ENCODE measurements at regions not wholly inside any gene's neighbourhood (a gene's known extent, or its start where the extent isn't known, plus 50 kb on each side); places are given as distances from the start of the nearest gene placed in this dataset.

- H3K9me3 Mint-ChIP-seq: no peaks in the 10 kb centered on the region
- peaks cover 3% of the 10 kb centered on the region for H3K4me1 Mint-ChIP-seq
- no peaks in the 10 kb centered on the region for H3K27me3 Mint-ChIP-seq
- H3K36me3 Mint-ChIP-seq (ENCODE audit: low read depth): no peaks in the 10 kb centered on the region
- ATAC-seq (ENCODE audit: low read depth) (no peak), DNase-seq (no peak)
- H3K27ac Mint-ChIP-seq: no peak overlapping the region
- no peak for TF ChIP-seq CTCF (IDR thresholded peaks at IDR 0.05)
- no peak overlapping the region for H3K4me3 Mint-ChIP-seq
- CTCF ChIA-PET: no interaction called here
- POLR2A ChIA-PET: no interaction called here
- intact Hi-C loops (cut with micrococcal nuclease): no loop called here
Observed at GRCh38 chr2:57884281-57884680, 162.3 kb upstream of the VRK2 start.

- Mint-ChIP-seq H3K4me3 (no peak overlapping the region), H3K4me1 (peaks cover 3% of the 10 kb centered on the region), H3K36me3 (ENCODE audit: low read depth) (no peaks in the 10 kb centered on the region), H3K9me3 (no peaks in the 10 kb centered on the region), H3K27me3 (no peaks in the 10 kb centered on the region), H3K27ac (no peak overlapping the region)
- no peak for ATAC-seq (ENCODE audit: low read depth)
- no peak for TF ChIP-seq CTCF (IDR thresholded peaks at IDR 0.05)
- POLR2A ChIA-PET: interaction anchor here (1.2 kb wide), 1 partner anchor 31 kb away, joined by 3 read pairs; no protein-coding TSS in a partner anchor
- intact Hi-C loops (cut with micrococcal nuclease): no loop called here
- no peak for DNase-seq
- CTCF ChIA-PET: no interaction called here
Observed at GRCh38 chr2:57885742-57886141, 160.9 kb upstream of the VRK2 start.

DNA sequence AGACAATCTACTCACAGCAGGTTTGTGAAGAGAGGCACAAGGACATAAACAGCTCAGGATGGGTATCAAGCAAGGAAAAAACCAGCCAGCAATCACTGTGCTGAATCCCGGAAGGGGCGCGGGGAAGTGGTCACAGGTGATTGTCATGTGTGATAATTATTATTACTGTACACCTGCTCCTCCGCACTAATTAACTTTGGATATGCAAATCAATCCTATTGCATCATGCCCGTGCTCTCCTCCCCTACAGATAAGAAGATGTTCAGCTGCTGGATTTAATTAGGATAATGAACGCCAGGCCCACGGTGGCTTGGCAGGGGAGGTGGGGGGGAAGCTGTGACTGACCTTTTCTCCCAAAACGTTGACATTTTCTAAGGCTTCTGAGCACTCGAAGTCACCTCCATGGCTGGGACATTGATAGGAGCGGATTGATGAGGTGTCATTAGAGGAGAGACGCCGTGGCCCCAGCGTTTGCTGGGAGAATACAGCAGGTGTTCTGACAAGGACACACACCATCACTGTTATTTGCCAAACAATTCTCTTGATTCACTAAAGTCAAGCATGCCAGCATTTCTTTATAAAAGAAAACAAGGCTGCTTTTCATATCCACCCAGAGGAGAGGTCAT, 160.3 kb upstream of the VRK2 start:
- POLR2A ChIA-PET: no interaction called here
- Mint-ChIP-seq H3K27me3 (no peaks in the 10 kb centered on the region), H3K4me1 (peaks cover 3% of the 10 kb centered on the region), H3K27ac (no peak overlapping the region), H3K36me3 (ENCODE audit: low read depth) (no peaks in the 10 kb centered on the region), H3K9me3 (no peaks in the 10 kb centered on the region), H3K4me3 (no peak overlapping the region)
- intact Hi-C loops (cut with micrococcal nuclease): no loop called here
- ATAC-seq (ENCODE audit: low read depth) (no peak), DNase-seq (no peak)
- CTCF ChIA-PET: no interaction called here
- TF ChIP-seq CTCF (IDR thresholded peaks at IDR 0.05): no peak

- no peak for DNase-seq
- ChIA-PET POLR2A (no interaction called here), CTCF (interaction anchor here (0.7 kb wide), 1 partner anchor 18 kb away, joined by 3 read pairs; no protein-coding TSS in a partner anchor)
- peaks cover 10% of the 10 kb centered on the region for H3K4me1 Mint-ChIP-seq
- no peaks in the 10 kb centered on the region for H3K27me3 Mint-ChIP-seq
- intact Hi-C loops (cut with micrococcal nuclease): no loop called here
- H3K27ac Mint-ChIP-seq: no peak overlapping the region
- H3K9me3 Mint-ChIP-seq: no peaks in the 10 kb centered on the region
- no peak for TF ChIP-seq CTCF (IDR thresholded peaks at IDR 0.05)
- ATAC-seq (ENCODE audit: low read depth): no peak
- H3K36me3 Mint-ChIP-seq (ENCODE audit: low read depth): no peaks in the 10 kb centered on the region
- no peak overlapping the region for H3K4me3 Mint-ChIP-seq
Observed at GRCh38 chr2:57888463-57888862, 158.1 kb upstream of the VRK2 start.

DNA sequence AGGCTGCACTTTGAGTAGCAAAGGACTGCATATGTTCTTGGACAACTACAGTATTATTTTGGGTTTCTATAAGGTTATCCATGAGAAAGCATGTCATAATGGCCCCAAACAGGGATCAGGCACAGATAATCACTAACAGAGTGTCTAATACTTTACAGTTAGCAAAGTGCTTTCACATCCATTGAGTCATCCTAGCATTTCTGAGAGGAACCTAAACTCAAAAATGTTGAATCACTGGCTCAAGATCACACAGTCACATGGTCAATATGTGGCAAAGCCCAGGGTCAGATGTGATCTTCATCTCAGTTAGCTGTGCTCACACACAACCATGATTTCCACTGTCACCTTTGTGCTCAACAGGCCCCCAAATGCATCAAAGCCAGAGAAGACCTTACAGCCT, 156.1 kb upstream of the VRK2 start:
- Mint-ChIP-seq H3K36me3 (ENCODE audit: low read depth) (no peaks in the 10 kb centered on the region), H3K27me3 (no peaks in the 10 kb centered on the region), H3K4me3 (no peak overlapping the region), H3K27ac (no peak overlapping the region), H3K9me3 (no peaks in the 10 kb centered on the region), H3K4me1 (peaks cover 16% of the 10 kb centered on the region)
- ATAC-seq (ENCODE audit: low read depth) (no peak), DNase-seq (no peak)
- ChIA-PET CTCF (no interaction called here), POLR2A (no interaction called here)
- no peak for TF ChIP-seq CTCF (IDR thresholded peaks at IDR 0.05)
- intact Hi-C loops (cut with micrococcal nuclease): loop anchor here (5.0 kb wide), 1 partner anchor 352 kb away; the partner anchor contains the start of gene FANCL

All from activated B cell treated with CpG ODN at 0.5 μM for 24 hours (primary cell).